Activated gamma-delta T cell treated with Interleukin-2 at 50 U/mL for 16 hours (primary cell): ENCODE measurements at regions not wholly inside any gene's neighbourhood (a gene's known extent, or its start where the extent isn't known, plus 50 kb on each side); places are given as distances from the start of the nearest gene placed in this dataset.

Experiments
- DNase-seq: peaks from one replicate; pipeline ENCODE4 v3.0.0-alpha.2; 2020

GRCh38 chr11:32039149-32039548, 51.7 kb upstream of the RCN1 start:
- no peak for DNase-seq

- DNase-seq: no peak
Observed at GRCh38 chr11:32034680-32035079, 56.2 kb upstream of the RCN1 start.

- DNase-seq: no peak
Observed at GRCh38 chr11:32034149-32034548, 56.7 kb upstream of the RCN1 start.

- DNase-seq: no peak
Observed at GRCh38 chr11:32033491-32033890, 57.4 kb upstream of the RCN1 start.

- no peak for DNase-seq
Observed at GRCh38 chr11:32033067-32033466, 57.8 kb upstream of the RCN1 start.

GRCh38 chr11:32032478-32032877, 58.4 kb upstream of the RCN1 start:
- DNase-seq: no peak

- no peak for DNase-seq
Observed at GRCh38 chr11:32032052-32032451, 58.8 kb upstream of the RCN1 start.

GRCh38 chr11:32030875-32031503, 59.9 kb upstream of the RCN1 start:
- DNase-seq: no peak

- no peak for DNase-seq
Observed at GRCh38 chr11:32029721-32030120, 61.2 kb upstream of the RCN1 start.

- no peak for DNase-seq
Observed at GRCh38 chr11:32028201-32028600, 62.7 kb upstream of the RCN1 start.

GRCh38 chr11:32026766-32027165, 64.1 kb upstream of the RCN1 start:
- DNase-seq: no peak

GRCh38 chr11:32024948-32025347, 65.9 kb upstream of the RCN1 start:
- no peak for DNase-seq

- no peak for DNase-seq
Observed at GRCh38 chr11:32023370-32024305, 67.2 kb upstream of the RCN1 start.

GRCh38 chr11:32018672-32019071, 72.2 kb upstream of the RCN1 start:
- DNase-seq: no peak

GRCh38 chr11:32016111-32016510, 74.8 kb upstream of the RCN1 start:
- no peak for DNase-seq

- DNase-seq: no peak
Observed at GRCh38 chr11:32015427-32015826, 75.4 kb upstream of the RCN1 start.

- DNase-seq: no peak
Observed at GRCh38 chr11:32013603-32014002, 77.3 kb upstream of the RCN1 start.

- DNase-seq: no peak
Observed at GRCh38 chr11:32012049-32012448, 78.8 kb upstream of the RCN1 start.

- DNase-seq: no peak
Observed at GRCh38 chr11:32008880-32009551, 81.9 kb upstream of the RCN1 start.

- no peak for DNase-seq
Observed at GRCh38 chr11:32006799-32007388, 84.0 kb upstream of the RCN1 start.

- DNase-seq: no peak
Observed at GRCh38 chr11:32005786-32006416, 85.0 kb upstream of the RCN1 start.

- DNase-seq: no peak
Observed at GRCh38 chr11:32003335-32003734, 87.5 kb upstream of the RCN1 start.

- no peak for DNase-seq
Observed at GRCh38 chr11:32002311-32002710, 88.6 kb upstream of the RCN1 start.
